ENCODE measurements at regions not wholly inside any gene's neighbourhood (a gene's known extent, or its start where the extent isn't known, plus 50 kb on each side); places are given as distances from the start of the nearest gene placed in this dataset.

DNA sequence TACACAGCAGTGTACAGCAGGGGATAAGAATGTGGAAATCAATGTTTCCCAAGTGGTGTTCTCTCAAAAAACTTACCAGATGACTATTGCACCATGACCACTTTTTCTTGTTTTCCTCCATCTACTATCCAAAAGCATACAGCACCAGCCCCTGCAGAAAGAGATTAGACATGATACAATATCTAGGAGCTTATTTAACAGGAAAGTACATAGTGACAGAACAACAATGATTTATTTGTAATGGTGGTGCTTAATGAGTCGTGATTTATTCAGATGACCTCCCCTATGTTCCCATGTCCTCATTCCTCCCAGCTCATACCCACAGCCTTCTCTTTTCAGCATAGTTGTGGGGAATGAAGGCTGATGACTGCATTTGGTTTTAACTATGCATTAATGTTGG, 413.6 kb downstream of the BTG1 start:
- no peak for TF ChIP-seq CTCF (IDR thresholded peaks at IDR 0.05; ENCODE audit: low read depth, low read length)
- H3K4me3 ChIP-seq (ENCODE audit: low read depth, low read length): no peak overlapping the region

GRCh38 chr12:91729543-91729942, 416.1 kb downstream of the BTG1 start:
- H3K27me3 ChIP-seq (ENCODE audit: control insufficient read depth, insufficient read depth, low read length): no peaks in the 10 kb centered on the region
- ChIA-PET POLR2A (no interaction called here), CTCF (no interaction called here)
- no peaks in the 10 kb centered on the region for H3K9me3 ChIP-seq (ENCODE audit: control insufficient read depth, insufficient read depth, low read length)
- no peak for TF ChIP-seq CTCF (IDR thresholded peaks at IDR 0.05; ENCODE audit: low read depth, low read length)
- DNase-seq (ENCODE audit: low read depth, low spot score): no peak
- H3K4me3 ChIP-seq (ENCODE audit: low read depth, low read length): no peak overlapping the region
- H3K27ac ChIP-seq (ENCODE audit: low read depth, low read length): no peak overlapping the region

More for the DNA sequence above, 413.6 kb downstream of the BTG1 start:
- DNase-seq (ENCODE audit: low read depth, low spot score): no peak
- CTCF ChIA-PET: no interaction called here
- Histone ChIP-seq H3K27ac (ENCODE audit: low read depth, low read length) (no peak overlapping the region), H3K9me3 (ENCODE audit: control insufficient read depth, insufficient read depth, low read length) (no peaks in the 10 kb centered on the region), H3K27me3 (ENCODE audit: control insufficient read depth, insufficient read depth, low read length) (no peaks in the 10 kb centered on the region)
- POLR2A ChIA-PET: no interaction called here

DNA sequence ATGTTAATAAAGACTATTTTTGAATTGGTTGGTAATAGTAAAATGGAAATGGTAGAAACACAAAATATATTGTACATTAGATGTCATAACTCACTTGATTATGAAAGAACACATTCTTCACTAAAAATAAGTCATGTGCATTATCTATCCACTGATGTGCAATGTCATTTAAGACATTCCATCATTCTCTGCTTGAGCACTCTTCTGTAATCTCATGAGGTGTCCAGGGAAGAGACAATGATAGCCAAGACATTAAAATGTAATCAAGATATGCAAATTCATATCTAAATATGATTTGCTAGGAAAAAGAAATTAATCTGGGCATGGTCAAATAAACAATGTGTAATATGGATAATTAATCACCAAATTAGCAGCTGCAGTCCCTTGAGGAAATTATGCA, 422.5 kb downstream of the BTG1 start:
- no peak for DNase-seq (ENCODE audit: low read depth, low spot score)
- CTCF ChIA-PET: no interaction called here
- Histone ChIP-seq H3K27ac (ENCODE audit: low read depth, low read length) (no peak overlapping the region), H3K4me3 (ENCODE audit: low read depth, low read length) (no peak overlapping the region), H3K27me3 (ENCODE audit: control insufficient read depth, insufficient read depth, low read length) (no peaks in the 10 kb centered on the region), H3K9me3 (ENCODE audit: control insufficient read depth, insufficient read depth, low read length) (no peaks in the 10 kb centered on the region)
- TF ChIP-seq CTCF (IDR thresholded peaks at IDR 0.05; ENCODE audit: low read depth, low read length): no peak
- POLR2A ChIA-PET: no interaction called here

DNA sequence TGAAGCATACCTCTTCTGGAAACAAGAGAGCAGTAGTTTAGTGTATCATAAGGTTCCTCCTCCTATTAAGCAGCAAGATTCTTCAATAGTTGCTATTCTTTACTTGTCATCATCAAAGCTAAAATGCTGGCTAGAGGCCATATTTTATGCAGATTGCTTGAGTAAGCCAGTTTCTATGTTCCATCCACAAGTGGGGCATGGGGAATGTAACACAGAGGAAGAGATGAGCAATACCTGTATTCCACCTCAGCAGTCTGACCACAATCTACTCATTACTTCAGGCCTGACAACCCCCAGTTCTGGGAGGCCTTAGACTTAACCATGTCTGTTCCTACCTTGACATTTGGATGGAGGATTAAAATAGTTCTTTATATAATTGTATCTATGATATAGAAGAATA, 423.6 kb downstream of the BTG1 start:
- ChIA-PET POLR2A (no interaction called here), CTCF (no interaction called here)
- Histone ChIP-seq H3K27ac (ENCODE audit: low read depth, low read length) (no peak overlapping the region), H3K27me3 (ENCODE audit: control insufficient read depth, insufficient read depth, low read length) (no peaks in the 10 kb centered on the region), H3K4me3 (ENCODE audit: low read depth, low read length) (no peak overlapping the region), H3K9me3 (ENCODE audit: control insufficient read depth, insufficient read depth, low read length) (no peaks in the 10 kb centered on the region)
- no peak for DNase-seq (ENCODE audit: low read depth, low spot score)
- TF ChIP-seq CTCF (IDR thresholded peaks at IDR 0.05; ENCODE audit: low read depth, low read length): no peak

- H3K27ac ChIP-seq (ENCODE audit: low read depth, low read length): no peak overlapping the region
- POLR2A ChIA-PET: no interaction called here
- no peaks in the 10 kb centered on the region for H3K27me3 ChIP-seq (ENCODE audit: control insufficient read depth, insufficient read depth, low read length)
- no peak for DNase-seq (ENCODE audit: low read depth, low spot score)
- CTCF ChIA-PET: no interaction called here
- H3K9me3 ChIP-seq (ENCODE audit: control insufficient read depth, insufficient read depth, low read length): no peaks in the 10 kb centered on the region
- no peak for TF ChIP-seq CTCF (IDR thresholded peaks at IDR 0.05; ENCODE audit: low read depth, low read length)
- no peak overlapping the region for H3K4me3 ChIP-seq (ENCODE audit: low read depth, low read length)
Measured at GRCh38 chr12:91721023-91721422, 424.6 kb downstream of the BTG1 start.

All from AG04450 (cell line).